SK-N-MC (cell line): ENCODE measurements at regions not wholly inside any gene's neighbourhood (a gene's known extent, or its start where the extent isn't known, plus 50 kb on each side); places are given as distances from the start of the nearest gene placed in this dataset.

Source experiments
- EZH2 ChIP-seq: fragments of 200-600 bp; sonication (generic); IDR thresholded peaks from one replicate; pipeline ENCODE4 v1.6.1; 2017; ENCODE audit warnings: antibody characterized with exemption
- FOXP2 ChIP-seq: optimal IDR thresholded peaks from 2 replicates; pipeline ENCODE3; 2011; ENCODE audit warnings: mild to moderate bottlenecking, moderate library complexity; ENCODE audit not compliant: insufficient read depth; ENCODE audit errors: extremely low read length, control extremely low read depth
- POLR2AphosphoS5 ChIP-seq: IDR thresholded peaks from 2 replicates; pipeline ENCODE4 v1.6.1; 2012; ENCODE audit warnings: mild to moderate bottlenecking, low read depth, low read length, borderline replicate concordance

GRCh38 chr6:121660277-121660676 lies 224.8 kb downstream of the GJA1 start:
- no peak for TF ChIP-seq EZH2
- TF ChIP-seq POLR2AphosphoS5: no peak
- no peak for TF ChIP-seq FOXP2
